Liver (tissue), 8 donors: ENCODE measurements at regions not wholly inside any gene's neighbourhood (a gene's known extent, or its start where the extent isn't known, plus 50 kb on each side); places are given as distances from the start of the nearest gene placed in this dataset.

Experiments used
- DNase-seq: peaks from one replicate; pipeline ENCODE4 v3.0.0-alpha.2; 2017; ENCODE audit warnings: low spot score
- H3K27ac ChIP-seq, 2 donors: one replicate each; pipeline ENCODE4 v1.7.0; 2013; ENCODE audit warnings: inconsistent platforms in 2 of 2, low read length in 2 of 2, control low read depth in 1 of 2, low read depth in 1 of 2, mild to moderate bottlenecking in 1 of 2
- H3K27me3 ChIP-seq, 4 donors: one replicate each; pipeline versions ENCODE4 v1.6.1 to v1.7.0; 2013; ENCODE audit warnings: low read length in 3 of 4, inconsistent platforms in 1 of 4, mild to moderate bottlenecking in 1 of 4, moderate library complexity in 1 of 4; ENCODE audit not compliant: control insufficient read depth in 4 of 4, insufficient read depth in 4 of 4
- H3K36me3 ChIP-seq, 4 donors: one replicate each; pipeline versions ENCODE4 v1.6.1 to v1.7.0; 2013; ENCODE audit warnings: low read length in 3 of 4, mild to moderate bottlenecking in 3 of 4, low read depth in 1 of 4, moderate library complexity in 1 of 4; ENCODE audit not compliant: control insufficient read depth in 4 of 4, insufficient read depth in 3 of 4
- H3K4me1 ChIP-seq, 4 donors: one replicate each; pipeline versions ENCODE4 v1.6.1 to v1.7.0; 2013; ENCODE audit warnings: low read length in 3 of 4, mild to moderate bottlenecking in 3 of 4, moderate library complexity in 1 of 4; ENCODE audit not compliant: control insufficient read depth in 4 of 4, insufficient read depth in 4 of 4
- H3K4me3 ChIP-seq, 3 donors: one replicate each; pipeline versions ENCODE4 v1.6.1 to v1.7.0; 2013; ENCODE audit warnings: low read length in 3 of 3, control low read depth in 1 of 3, low read depth in 1 of 3, mild to moderate bottlenecking in 1 of 3
- H3K9ac ChIP-seq, 2 donors: one replicate each; pipeline ENCODE4 v1.7.0; 2013; ENCODE audit warnings: low read length in 2 of 2, mild to moderate bottlenecking in 2 of 2, moderate library complexity in 2 of 2, control low read depth in 1 of 2, low read depth in 1 of 2
- H3K9me3 ChIP-seq, 4 donors: one replicate each; pipeline versions ENCODE4 v1.6.1 to v1.7.0; 2013; ENCODE audit warnings: low read length in 3 of 4; ENCODE audit not compliant: control insufficient read depth in 4 of 4
- CTCF ChIP-seq: fragments of 150-350 bp; IDR thresholded peaks from 2 replicates; pipeline ENCODE4 v1.5.1; 2017; ENCODE audit warnings: improper control_type of control experiment, low read depth, low read length; ENCODE audit not compliant: missing input control
- EGR1 ChIP-seq, 2 donors: IDR thresholded peaks; 2 replicates each; pipeline ENCODE4 v1.6.1; 2016 to 2018; ENCODE audit warnings: antibody characterized with exemption in 2 of 2, low read depth in 2 of 2
- FOXA1 ChIP-seq: IDR thresholded peaks from 2 replicates; pipeline ENCODE4 v1.6.1; 2016; ENCODE audit warnings: antibody characterized with exemption
- FOXA2 ChIP-seq: IDR thresholded peaks from 2 replicates; pipeline ENCODE4 v1.6.1; 2016; ENCODE audit warnings: antibody characterized with exemption
- GABPA ChIP-seq, 2 donors: IDR thresholded peaks in 1 of 2; conservative IDR thresholded peaks in 1 of 2; 2 replicates each; pipeline ENCODE4 v1.6.1; 2016; ENCODE audit warnings: antibody characterized with exemption in 2 of 2, mild to moderate bottlenecking in 1 of 2, moderate library complexity in 1 of 2
- HNF4G ChIP-seq: IDR thresholded peaks from 2 replicates; pipeline ENCODE4 v1.6.1; 2016; ENCODE audit warnings: antibody characterized with exemption
- JUND ChIP-seq, 2 donors: IDR thresholded peaks; 2 replicates each; pipeline ENCODE4 v1.6.1; 2016; ENCODE audit warnings: antibody characterized with exemption in 2 of 2
- NR2F2 ChIP-seq: IDR thresholded peaks from 2 replicates; pipeline ENCODE4 v1.6.1; 2016; ENCODE audit warnings: antibody characterized with exemption
- RAD21 ChIP-seq, 2 donors: IDR thresholded peaks; 2 replicates each; pipeline ENCODE4 v1.6.1; 2016; ENCODE audit warnings: antibody characterized with exemption in 2 of 2, mild to moderate bottlenecking in 2 of 2
- SP1 ChIP-seq: IDR thresholded peaks from 2 replicates; pipeline ENCODE4 v1.6.1; 2018; ENCODE audit warnings: antibody characterized with exemption, mild to moderate bottlenecking
- TAF1 ChIP-seq: conservative IDR thresholded peaks from 2 replicates; pipeline ENCODE4 v1.6.1; 2016; ENCODE audit warnings: antibody characterized with exemption, mild to moderate bottlenecking
- YY1 ChIP-seq: IDR thresholded peaks from 2 replicates; pipeline ENCODE4 v1.6.1; 2016; ENCODE audit warnings: antibody characterized with exemption, mild to moderate bottlenecking
- ZBTB33 ChIP-seq: IDR thresholded peaks from 2 replicates; pipeline ENCODE4 v1.6.1; 2016; ENCODE audit warnings: antibody characterized with exemption
- WGBS: extraction: QIAGEN DNeasy Blood & Tissue Kit; methylation state at CpG from one replicate; pipeline ENCODE4 v1.1.7; 2013; 5-methylcytosine and 5-hydroxymethylcytosine counted together
- TF ChIP-seq, protein P1 (sequence below): IDR thresholded peaks from 2 replicates; pipeline ENCODE4 v1.6.1; 2016; ENCODE audit warnings: antibody characterized with exemption
- TF ChIP-seq, protein P2 (sequence below): IDR thresholded peaks from 2 replicates; pipeline ENCODE4 v1.6.1; 2016; ENCODE audit warnings: antibody characterized with exemption
- donor health status: healthy.
- donor health status: healthy.
- donor health status: healthy.
- donor health status: healthy.
- donor health status: healthy.

GRCh38 chr2:217609952-217610351, 392.8 kb downstream of the TNS1 start:
- WGBS = 76% methylated on average over 3 of the region's 3 CpGs

DNA sequence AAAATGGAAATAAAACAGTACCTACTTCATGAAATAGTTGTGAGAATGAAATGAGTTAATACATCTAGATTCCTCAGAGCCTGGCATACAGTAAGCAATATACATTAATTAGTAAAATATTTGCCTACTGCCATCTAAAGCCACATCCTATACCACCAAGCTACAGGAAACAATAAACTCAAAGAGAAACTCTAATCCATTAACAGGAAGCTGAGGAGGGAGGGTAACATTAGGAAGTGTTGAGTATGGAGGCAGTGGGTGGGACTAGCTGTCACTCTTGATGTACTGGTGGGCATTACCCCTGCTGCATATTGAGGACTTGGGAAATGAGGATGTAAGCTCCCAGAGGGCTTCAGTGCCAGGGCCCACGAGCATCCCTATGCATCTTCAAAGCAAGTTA, 396.5 kb downstream of the TNS1 start:
- Histone ChIP-seq H3K9ac (no peak overlapping the region), H3K27me3 (no peaks in the 10 kb centered on the region), H3K4me1 (no peaks in the 10 kb centered on the region), H3K9me3 (no peaks in the 10 kb centered on the region), H3K27ac (no peak overlapping the region), H3K36me3 (no peaks in the 10 kb centered on the region), H3K4me3 (no peak overlapping the region)
- WGBS = 42% methylated on average over 1 of the region's 1 CpG
- DNase-seq = no peak
- no peak for TF ChIP-seq TAF1
- TF ChIP-seq EGR1 (IDR thresholded peaks at IDR 0.05; ENCODE audit: low read depth in 2 of 2) = no peak
- TF ChIP-seq HNF4G = no peak
- no peak for TF ChIP-seq SP1
- TF ChIP-seq ZBTB33 = no peak
- no peak for TF ChIP-seq FOXA1
- TF ChIP-seq NR2F2 = no peak

More at GRCh38 chr2:217609952-217610351, 392.8 kb downstream of the TNS1 start:
- H3K4me1 ChIP-seq = no peaks in the 10 kb centered on the region
- TF ChIP-seq HNF4G = no peak
- TF ChIP-seq, protein P1, sequence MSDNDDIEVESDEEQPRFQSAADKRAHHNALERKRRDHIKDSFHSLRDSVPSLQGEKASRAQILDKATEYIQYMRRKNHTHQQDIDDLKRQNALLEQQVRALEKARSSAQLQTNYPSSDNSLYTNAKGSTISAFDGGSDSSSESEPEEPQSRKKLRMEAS = no peak
- no peak for TF ChIP-seq SP1
- TF ChIP-seq ZBTB33 = no peak
- no peak for TF ChIP-seq CTCF
- TF ChIP-seq, protein P2, sequence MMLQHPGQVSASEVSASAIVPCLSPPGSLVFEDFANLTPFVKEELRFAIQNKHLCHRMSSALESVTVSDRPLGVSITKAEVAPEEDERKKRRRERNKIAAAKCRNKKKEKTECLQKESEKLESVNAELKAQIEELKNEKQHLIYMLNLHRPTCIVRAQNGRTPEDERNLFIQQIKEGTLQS = no peak
- TF ChIP-seq RAD21 (IDR thresholded peaks at IDR 0.05) = no peak
- no peak for TF ChIP-seq FOXA2
- no peak for TF ChIP-seq JUND (IDR thresholded peaks at IDR 0.05)
- no peak for TF ChIP-seq YY1
- TF ChIP-seq TAF1 = no peak
- TF ChIP-seq GABPA (IDR thresholded peaks at IDR 0.05 in 1 of 2, conservative IDR thresholded peaks at IDR 0.05 in 1 of 2) = no peak
- no peak for TF ChIP-seq FOXA1
- H3K27ac ChIP-seq = no peak overlapping the region
- DNase-seq = no peak
- H3K4me3 ChIP-seq = no peak overlapping the region
- H3K9ac ChIP-seq = no peak overlapping the region
- H3K27me3 ChIP-seq = no peaks in the 10 kb centered on the region
- H3K36me3 ChIP-seq = no peaks in the 10 kb centered on the region
- no peaks in the 10 kb centered on the region for H3K9me3 ChIP-seq
